Ecto neural progenitor cell (in vitro differentiated cells): ENCODE measurements at regions not wholly inside any gene's neighbourhood (a gene's known extent, or its start where the extent isn't known, plus 50 kb on each side); places are given as distances from the start of the nearest gene placed in this dataset.

Experiments
- DNase-seq: peaks from one replicate; pipeline ENCODE4 v3.0.0-alpha.2; 2018; ENCODE audit warnings: low spot score

GRCh38 chr5:32504329-32504988, 59.9 kb upstream of the ZFR start:
- no peak for DNase-seq

GRCh38 chr5:32503261-32503660, 58.7 kb upstream of the ZFR start:
- no peak for DNase-seq

GRCh38 chr5:32501071-32502002, 56.8 kb upstream of the ZFR start:
- no peak for DNase-seq

GRCh38 chr5:32500181-32500580, 55.6 kb upstream of the ZFR start:
- no peak for DNase-seq

GRCh38 chr5:32499261-32499660, 54.7 kb upstream of the ZFR start:
- no peak for DNase-seq

- DNase-seq: no peak
These were observed 53.9 kb upstream of the ZFR start for GRCh38 chr5:32498484-32498883.

- DNase-seq: no peak
These were observed 51.6 kb upstream of the ZFR start for GRCh38 chr5:32496104-32496503.

GRCh38 chr5:32494827-32495226, 50.3 kb upstream of the ZFR start:
- no peak for DNase-seq
